Smooth muscle cell (in vitro differentiated cells): ENCODE measurements at regions not wholly inside any gene's neighbourhood (a gene's known extent, or its start where the extent isn't known, plus 50 kb on each side); places are given as distances from the start of the nearest gene placed in this dataset.
"Not testable (repeated sequence)": the region's sequence is repeated elsewhere in the genome, so short reads cannot be mapped to it uniquely, and the experiment has no call there.

ENCODE experiments used
- DNase-seq: peaks from one replicate; lab custom pipeline; 2025; ENCODE audit not compliant: unreplicated experiment; lab: John Stamatoyannopoulos, UW
- H2AFZ ChIP-seq: fragments of 200-600 bp; sonication (generic); 2 replicates; pipeline ENCODE4 v1.6.0; 2016; ENCODE audit warnings: antibody characterized with exemption, low read depth, mild to moderate bottlenecking
- H3F3A ChIP-seq: fragments of 200-600 bp; sonication (generic); 2 replicates; pipeline ENCODE4 v1.6.0; 2017; ENCODE audit warnings: antibody characterized with exemption, low read depth
- H3K27ac ChIP-seq: fragments of 200-600 bp; sonication (generic); 2 replicates; pipeline ENCODE4 v1.5.1; 2016; ENCODE audit warnings: low read depth, mild to moderate bottlenecking
- H3K27me3 ChIP-seq: fragments of 200-600 bp; sonication (generic); 2 replicates; pipeline ENCODE4 v1.6.1; 2016; ENCODE audit warnings: low read depth, mild to moderate bottlenecking
- H3K36me3 ChIP-seq: fragments of 200-600 bp; sonication (generic); 2 replicates; pipeline ENCODE4 v1.5.1; 2016; ENCODE audit warnings: low read depth
- H3K4me1 ChIP-seq: fragments of 200-600 bp; sonication (generic); 2 replicates; pipeline ENCODE4 v1.5.1; 2016; ENCODE audit warnings: low read depth
- H3K4me2 ChIP-seq: fragments of 200-600 bp; sonication (generic); 2 replicates; pipeline ENCODE4 v1.6.0; 2016; ENCODE audit warnings: mild to moderate bottlenecking
- H3K4me3 ChIP-seq: fragments of 200-600 bp; sonication (generic); 2 replicates; pipeline ENCODE4 v1.5.1; 2016; ENCODE audit warnings: mild to moderate bottlenecking
- H3K79me2 ChIP-seq: fragments of 200-600 bp; sonication (generic); 2 replicates; pipeline ENCODE4 v1.6.0; 2016; ENCODE audit warnings: low read depth, mild to moderate bottlenecking
- H3K9ac ChIP-seq: fragments of 200-600 bp; sonication (generic); 2 replicates; pipeline ENCODE4 v1.6.0; 2016; ENCODE audit warnings: low read depth
- H3K9me3 ChIP-seq: fragments of 200-600 bp; sonication (generic); replicated peaks from 2 replicates; pipeline ENCODE4 v1.5.1; 2016; ENCODE audit warnings: low read depth
- H4K20me1 ChIP-seq: fragments of 200-600 bp; sonication (generic); 2 replicates; pipeline ENCODE4 v1.6.0; 2016; ENCODE audit warnings: low read depth
- CTCF ChIP-seq: fragments of 200-600 bp; sonication (generic); IDR thresholded peaks from 2 replicates; pipeline ENCODE4 v1.5.1; 2017; ENCODE audit warnings: borderline replicate concordance, mild to moderate bottlenecking, antibody characterized with exemption; ENCODE audit not compliant: insufficient read depth, poor library complexity, severe bottlenecking
- WGBS: methylation state at CpG from one replicate; pipeline ENCODE4 v1.1.7; 2016; ENCODE audit warnings: low lambda C conversion rate; 5-methylcytosine and 5-hydroxymethylcytosine counted together

GRCh38 chr16:59634951-59635350, 900.8 kb upstream of the GOT2 start:
- Histone ChIP-seq H3K36me3 (no peaks in the 10 kb centered on the region), H3K9ac (no peak overlapping the region), H3K4me2 (peak overlapping the region; percentile 58), H3K4me1 (peaks cover 41% of the 10 kb centered on the region), H3K4me3 (no peak overlapping the region), H3K27me3 (no peaks in the 10 kb centered on the region), H4K20me1 (no peaks in the 10 kb centered on the region), H3K79me2 (no peaks in the 10 kb centered on the region), H3F3A (peaks cover 27% of the 10 kb centered on the region), H3K9me3 (no peaks in the 10 kb centered on the region), H3K27ac (peak overlapping the region; percentile 62), H2AFZ (no peak overlapping the region)
- TF ChIP-seq CTCF = no peak
- DNase-seq = no peak
- WGBS = 33% methylated on average over 1 of the region's 1 CpG

- Histone ChIP-seq H4K20me1 (no peaks in the 10 kb centered on the region), H2AFZ (no peak overlapping the region), H3K4me1 (peaks cover 41% of the 10 kb centered on the region), H3K27me3 (no peaks in the 10 kb centered on the region), H3K9me3 (no peaks in the 10 kb centered on the region), H3K4me2 (peak overlapping the region; percentile 58), H3K27ac (peak overlapping the region; percentile 62), H3K79me2 (no peaks in the 10 kb centered on the region), H3K4me3 (no peak overlapping the region), H3K9ac (no peak overlapping the region), H3K36me3 (no peaks in the 10 kb centered on the region), H3F3A (peaks cover 27% of the 10 kb centered on the region)
- 23% methylated on average over 4 of the region's 4 CpGs for WGBS
- TF ChIP-seq CTCF = no peak
- no peak for DNase-seq
These were observed 900.0 kb upstream of the GOT2 start for GRCh38 chr16:59634004-59634579.

- Histone ChIP-seq H3K4me2 (peak overlapping the region; percentile 58), H2AFZ (no peak overlapping the region), H3K27ac (peak overlapping the region; percentile 62), H3K79me2 (no peaks in the 10 kb centered on the region), H3F3A (peaks cover 27% of the 10 kb centered on the region), H3K27me3 (no peaks in the 10 kb centered on the region), H3K36me3 (no peaks in the 10 kb centered on the region), H3K4me3 (no peak overlapping the region), H4K20me1 (no peaks in the 10 kb centered on the region), H3K9ac (no peak overlapping the region), H3K4me1 (peaks cover 41% of the 10 kb centered on the region), H3K9me3 (no peaks in the 10 kb centered on the region)
- no peak for DNase-seq
- no peak for TF ChIP-seq CTCF
- 8% methylated on average over 3 of the region's 3 CpGs for WGBS
These were observed 898.2 kb upstream of the GOT2 start for GRCh38 chr16:59632276-59632855.

- WGBS = 84% methylated on average over 2 of the region's 2 CpGs
- H3K9me3 ChIP-seq, H2AFZ ChIP-seq, H3K4me1 ChIP-seq, H3K4me3 ChIP-seq, H3K9ac ChIP-seq, H3K36me3 ChIP-seq, H3F3A ChIP-seq, H3K27me3 ChIP-seq, H4K20me1 ChIP-seq, H3K79me2 ChIP-seq, H3K27ac ChIP-seq, H3K4me2 ChIP-seq, DNase-seq: not testable (repeated sequence)
These were observed 890.3 kb upstream of the GOT2 start for GRCh38 chr16:59624381-59624780.
